Fibroblast of villous mesenchyme (primary cell): ENCODE measurements at regions not wholly inside any gene's neighbourhood (a gene's known extent, or its start where the extent isn't known, plus 50 kb on each side); places are given as distances from the start of the nearest gene placed in this dataset.

Experiments
- DNase-seq: peaks from one replicate; pipeline ENCODE4 v3.0.0-alpha.2; 2010; ENCODE audit warnings: low read depth
- H3K4me3 ChIP-seq: 2 replicates; pipeline ENCODE4 v1.5.1; 2011; ENCODE audit warnings: low read depth, mild to moderate bottlenecking, low read length
- TF ChIP-seq, protein P1 (sequence below): IDR thresholded peaks from 2 replicates; pipeline ENCODE4 v1.5.1; 2012; ENCODE audit warnings: low read depth, mild to moderate bottlenecking, low read length; ENCODE audit not compliant: insufficient read depth

- H3K4me3 ChIP-seq: no peak overlapping the region
- DNase-seq: peak; percentile 64
- TF ChIP-seq, protein P1, sequence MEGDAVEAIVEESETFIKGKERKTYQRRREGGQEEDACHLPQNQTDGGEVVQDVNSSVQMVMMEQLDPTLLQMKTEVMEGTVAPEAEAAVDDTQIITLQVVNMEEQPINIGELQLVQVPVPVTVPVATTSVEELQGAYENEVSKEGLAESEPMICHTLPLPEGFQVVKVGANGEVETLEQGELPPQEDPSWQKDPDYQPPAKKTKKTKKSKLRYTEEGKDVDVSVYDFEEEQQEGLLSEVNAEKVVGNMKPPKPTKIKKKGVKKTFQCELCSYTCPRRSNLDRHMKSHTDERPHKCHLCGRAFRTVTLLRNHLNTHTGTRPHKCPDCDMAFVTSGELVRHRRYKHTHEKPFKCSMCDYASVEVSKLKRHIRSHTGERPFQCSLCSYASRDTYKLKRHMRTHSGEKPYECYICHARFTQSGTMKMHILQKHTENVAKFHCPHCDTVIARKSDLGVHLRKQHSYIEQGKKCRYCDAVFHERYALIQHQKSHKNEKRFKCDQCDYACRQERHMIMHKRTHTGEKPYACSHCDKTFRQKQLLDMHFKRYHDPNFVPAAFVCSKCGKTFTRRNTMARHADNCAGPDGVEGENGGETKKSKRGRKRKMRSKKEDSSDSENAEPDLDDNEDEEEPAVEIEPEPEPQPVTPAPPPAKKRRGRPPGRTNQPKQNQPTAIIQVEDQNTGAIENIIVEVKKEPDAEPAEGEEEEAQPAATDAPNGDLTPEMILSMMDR: no peak
Measured at GRCh38 chr5:124180875-124181461, 565.5 kb downstream of the ZNF608 start.

- no peak overlapping the region for H3K4me3 ChIP-seq
- DNase-seq: no peak
- TF ChIP-seq, protein P1: no peak
Measured at GRCh38 chr5:124180299-124180874, 566.1 kb downstream of the ZNF608 start.

DNA sequence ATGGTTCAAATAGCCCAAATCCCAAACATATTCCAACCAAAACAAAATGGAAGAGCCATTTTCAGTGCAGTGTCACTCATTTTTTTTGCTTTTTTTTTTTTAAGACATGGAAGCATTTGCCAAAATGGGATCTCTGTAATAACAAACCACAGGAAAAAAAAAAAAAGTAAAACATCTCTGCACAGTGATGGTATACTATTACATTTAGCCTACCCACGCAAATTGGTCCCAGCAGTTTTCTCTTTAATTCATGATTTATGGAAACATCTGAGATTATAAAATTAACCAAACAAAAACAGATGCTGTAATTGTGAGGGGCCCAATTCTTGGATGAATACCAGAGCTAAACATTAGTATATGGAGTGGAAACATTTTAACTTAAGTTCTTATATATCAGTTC, 566.6 kb downstream of the ZNF608 start:
- no peak overlapping the region for H3K4me3 ChIP-seq
- DNase-seq: no peak
- TF ChIP-seq, protein P1: no peak

GRCh38 chr5:124178050-124178449, 568.4 kb downstream of the ZNF608 start:
- DNase-seq: no peak
- H3K4me3 ChIP-seq: no peak overlapping the region
- TF ChIP-seq, protein P1: no peak

DNA sequence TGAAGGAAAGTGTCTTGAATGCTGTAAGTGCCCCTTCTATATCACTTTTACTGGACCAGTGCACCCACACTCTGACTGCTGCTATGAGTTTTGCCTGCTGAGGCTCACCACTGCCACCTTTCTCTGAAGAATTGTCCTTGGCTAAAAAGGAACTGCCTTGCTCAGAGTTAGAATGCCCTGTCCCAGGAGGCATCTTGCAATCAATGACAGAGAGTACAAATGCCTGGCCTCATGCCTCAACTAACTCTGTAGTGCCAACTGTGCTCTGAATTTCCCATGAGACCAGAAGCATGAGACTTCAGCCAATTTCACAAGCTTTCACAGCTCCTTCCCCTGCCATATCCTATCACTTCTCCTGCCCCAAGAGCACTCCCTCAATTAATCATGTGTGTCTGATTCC, 569.7 kb downstream of the ZNF608 start:
- no peak for DNase-seq
- no peak overlapping the region for H3K4me3 ChIP-seq
- TF ChIP-seq, protein P1: no peak

DNA sequence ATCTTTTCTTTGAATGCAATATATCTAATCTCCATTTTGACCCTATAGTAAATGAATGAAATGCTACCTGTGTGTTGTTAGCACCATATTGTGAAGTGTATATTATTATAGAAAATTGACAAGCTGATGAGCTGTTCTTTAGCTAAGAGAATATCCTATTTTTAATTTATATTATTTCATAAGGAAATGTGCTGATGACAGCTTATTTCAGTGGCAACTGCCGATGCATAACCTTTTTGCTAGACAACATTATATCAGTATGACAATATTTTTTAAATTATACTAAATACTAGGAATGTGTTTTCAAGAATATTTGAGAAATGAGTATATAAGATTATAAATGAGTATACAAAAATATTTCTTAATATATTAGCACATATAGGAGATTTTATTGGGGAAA, 573.1 kb downstream of the ZNF608 start:
- no peak for DNase-seq
- TF ChIP-seq, protein P1: no peak
- no peak overlapping the region for H3K4me3 ChIP-seq
